ENCODE measurements at regions not wholly inside any gene's neighbourhood (a gene's known extent, or its start where the extent isn't known, plus 50 kb on each side); places are given as distances from the start of the nearest gene placed in this dataset.

DNA sequence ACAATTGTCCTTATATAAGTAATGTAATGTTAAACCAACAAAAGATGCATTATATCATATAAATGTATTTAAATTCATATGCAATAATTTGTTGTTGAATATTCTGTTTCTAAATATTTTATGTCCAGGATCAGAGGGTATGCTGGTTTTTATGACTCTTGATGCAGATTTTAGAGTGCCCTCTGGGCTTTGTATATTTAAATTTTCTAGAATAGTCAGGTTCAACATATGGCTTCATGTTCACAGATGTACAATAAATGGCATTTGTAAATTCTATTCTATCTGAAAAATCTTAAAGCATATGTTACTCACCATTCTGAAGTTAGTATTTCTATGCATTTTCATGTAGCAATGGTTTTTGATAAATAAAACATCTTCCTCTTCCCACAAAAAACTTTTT lies 1555.4 kb downstream of the PCDH18 start:
- no peak for TF ChIP-seq CTCF (IDR thresholded peaks at IDR 0.05 in 2 of 3, conservative IDR thresholded peaks at IDR 0.05 in 1 of 3; ENCODE audit: control insufficient read depth in 2 of 3, extremely low read depth in 1 of 3, insufficient read depth in 1 of 3, low read depth in 3 of 3, low read length in 3 of 3)
- no peak for TF ChIP-seq SREBF1 (IDR thresholded peaks at IDR 0.05; ENCODE audit: low read length)
- no peak for TF ChIP-seq LARP7 (IDR thresholded peaks at IDR 0.05)
